ENCODE measurements at regions not wholly inside any gene's neighbourhood (a gene's known extent, or its start where the extent isn't known, plus 50 kb on each side); places are given as distances from the start of the nearest gene placed in this dataset.

- no peak for DNase-seq (ENCODE audit: low read depth in 2 of 2)
- TF ChIP-seq CTCF (IDR thresholded peaks at IDR 0.05; ENCODE audit: low read depth, low read length): no peak
- H3K4me3 ChIP-seq (replicated peaks in 1 of 2; ENCODE audit: low read depth in 2 of 2, low read length in 2 of 2): no peak overlapping the region
These were observed 60.6 kb upstream of the ANTXRL start for GRCh38 chr10:46226232-46226631.

GRCh38 chr10:46226900-46227558 is 59.8 kb upstream of the ANTXRL start:
- no peak overlapping the region for H3K4me3 ChIP-seq (replicated peaks in 1 of 2; ENCODE audit: low read depth in 2 of 2, low read length in 2 of 2)
- no peak for DNase-seq (ENCODE audit: low read depth in 2 of 2)
- TF ChIP-seq CTCF (IDR thresholded peaks at IDR 0.05; ENCODE audit: low read depth, low read length): no peak

GRCh38 chr10:46227571-46227935 is 59.2 kb upstream of the ANTXRL start:
- no peak for TF ChIP-seq CTCF (IDR thresholded peaks at IDR 0.05; ENCODE audit: low read depth, low read length)
- H3K4me3 ChIP-seq (replicated peaks in 1 of 2; ENCODE audit: low read depth in 2 of 2, low read length in 2 of 2): no peak overlapping the region
- DNase-seq (ENCODE audit: low read depth in 2 of 2): no peak

- H3K4me3 ChIP-seq (replicated peaks in 1 of 2; ENCODE audit: low read depth in 2 of 2, low read length in 2 of 2): no peak overlapping the region
- TF ChIP-seq CTCF (IDR thresholded peaks at IDR 0.05; ENCODE audit: low read depth, low read length): no peak
- no peak for DNase-seq (ENCODE audit: low read depth in 2 of 2)
These were observed 58.7 kb upstream of the ANTXRL start for GRCh38 chr10:46227936-46228562.

- DNase-seq (ENCODE audit: low read depth in 2 of 2): peak; percentile 75 to 77
- peak; percentile 96 for TF ChIP-seq CTCF (IDR thresholded peaks at IDR 0.05; ENCODE audit: low read depth, low read length)
- H3K4me3 ChIP-seq (replicated peaks in 1 of 2; ENCODE audit: low read depth in 2 of 2, low read length in 2 of 2): no peak overlapping the region
These were observed 58.2 kb upstream of the ANTXRL start for GRCh38 chr10:46228563-46229071.

GRCh38 chr10:46229144-46229563 is 57.6 kb upstream of the ANTXRL start:
- peak; percentile 73 for TF ChIP-seq CTCF (IDR thresholded peaks at IDR 0.05; ENCODE audit: low read depth, low read length)
- H3K4me3 ChIP-seq (replicated peaks in 1 of 2; ENCODE audit: low read depth in 2 of 2, low read length in 2 of 2): no peak overlapping the region
- DNase-seq (ENCODE audit: low read depth in 2 of 2): peak; percentile 6 to 11
